ENCODE measurements at regions not wholly inside any gene's neighbourhood (a gene's known extent, or its start where the extent isn't known, plus 50 kb on each side); places are given as distances from the start of the nearest gene placed in this dataset.

DNA sequence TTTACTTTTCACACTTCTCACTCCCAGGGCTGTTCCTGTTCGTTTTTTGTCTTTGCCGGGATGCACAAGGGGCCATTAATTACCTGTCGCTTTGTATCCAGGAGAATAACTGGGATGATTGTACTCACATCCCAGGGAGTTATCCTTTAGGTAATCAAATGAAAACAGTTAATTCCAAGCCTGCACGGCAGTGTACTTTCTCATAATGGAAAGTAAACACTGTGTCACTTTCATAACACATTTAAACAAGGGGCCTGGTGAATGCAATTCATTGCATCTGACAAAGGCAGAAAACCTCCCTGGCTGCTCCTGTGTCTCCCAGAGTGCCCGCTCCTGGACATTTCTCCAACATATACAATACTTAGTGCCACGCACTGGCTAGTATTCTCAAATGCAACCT, 138.7 kb upstream of the CELF2 start:
- TF ChIP-seq, protein P1, sequence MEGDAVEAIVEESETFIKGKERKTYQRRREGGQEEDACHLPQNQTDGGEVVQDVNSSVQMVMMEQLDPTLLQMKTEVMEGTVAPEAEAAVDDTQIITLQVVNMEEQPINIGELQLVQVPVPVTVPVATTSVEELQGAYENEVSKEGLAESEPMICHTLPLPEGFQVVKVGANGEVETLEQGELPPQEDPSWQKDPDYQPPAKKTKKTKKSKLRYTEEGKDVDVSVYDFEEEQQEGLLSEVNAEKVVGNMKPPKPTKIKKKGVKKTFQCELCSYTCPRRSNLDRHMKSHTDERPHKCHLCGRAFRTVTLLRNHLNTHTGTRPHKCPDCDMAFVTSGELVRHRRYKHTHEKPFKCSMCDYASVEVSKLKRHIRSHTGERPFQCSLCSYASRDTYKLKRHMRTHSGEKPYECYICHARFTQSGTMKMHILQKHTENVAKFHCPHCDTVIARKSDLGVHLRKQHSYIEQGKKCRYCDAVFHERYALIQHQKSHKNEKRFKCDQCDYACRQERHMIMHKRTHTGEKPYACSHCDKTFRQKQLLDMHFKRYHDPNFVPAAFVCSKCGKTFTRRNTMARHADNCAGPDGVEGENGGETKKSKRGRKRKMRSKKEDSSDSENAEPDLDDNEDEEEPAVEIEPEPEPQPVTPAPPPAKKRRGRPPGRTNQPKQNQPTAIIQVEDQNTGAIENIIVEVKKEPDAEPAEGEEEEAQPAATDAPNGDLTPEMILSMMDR (IDR thresholded peaks at IDR 0.05): no peak
- no peak for TF ChIP-seq POLR2A (IDR thresholded peaks at IDR 0.05)

Data from thyroid gland (tissue), 4 donors.